ENCODE measurements at regions not wholly inside any gene's neighbourhood (a gene's known extent, or its start where the extent isn't known, plus 50 kb on each side); places are given as distances from the start of the nearest gene placed in this dataset.

GRCh38 chr2:181781078-181781786 is 100.9 kb upstream of the NEUROD1 start:
- H3K9me3 ChIP-seq (ENCODE audit: severe bottlenecking), result no peaks in the 10 kb centered on the region
- H3K27me3 ChIP-seq (ENCODE audit: insufficient read depth, low read depth, severe bottlenecking), result no peaks in the 10 kb centered on the region
- H3K4me3 ChIP-seq (ENCODE audit: low read depth, low read length), result no peak overlapping the region
- H3K27ac ChIP-seq, result no peak overlapping the region
- no peaks in the 10 kb centered on the region for H3K36me3 ChIP-seq
- no peak for DNase-seq
- TF ChIP-seq, protein P1, sequence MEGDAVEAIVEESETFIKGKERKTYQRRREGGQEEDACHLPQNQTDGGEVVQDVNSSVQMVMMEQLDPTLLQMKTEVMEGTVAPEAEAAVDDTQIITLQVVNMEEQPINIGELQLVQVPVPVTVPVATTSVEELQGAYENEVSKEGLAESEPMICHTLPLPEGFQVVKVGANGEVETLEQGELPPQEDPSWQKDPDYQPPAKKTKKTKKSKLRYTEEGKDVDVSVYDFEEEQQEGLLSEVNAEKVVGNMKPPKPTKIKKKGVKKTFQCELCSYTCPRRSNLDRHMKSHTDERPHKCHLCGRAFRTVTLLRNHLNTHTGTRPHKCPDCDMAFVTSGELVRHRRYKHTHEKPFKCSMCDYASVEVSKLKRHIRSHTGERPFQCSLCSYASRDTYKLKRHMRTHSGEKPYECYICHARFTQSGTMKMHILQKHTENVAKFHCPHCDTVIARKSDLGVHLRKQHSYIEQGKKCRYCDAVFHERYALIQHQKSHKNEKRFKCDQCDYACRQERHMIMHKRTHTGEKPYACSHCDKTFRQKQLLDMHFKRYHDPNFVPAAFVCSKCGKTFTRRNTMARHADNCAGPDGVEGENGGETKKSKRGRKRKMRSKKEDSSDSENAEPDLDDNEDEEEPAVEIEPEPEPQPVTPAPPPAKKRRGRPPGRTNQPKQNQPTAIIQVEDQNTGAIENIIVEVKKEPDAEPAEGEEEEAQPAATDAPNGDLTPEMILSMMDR (IDR thresholded peaks at IDR 0.05; ENCODE audit: low read depth, low read length), result no peak

DNA sequence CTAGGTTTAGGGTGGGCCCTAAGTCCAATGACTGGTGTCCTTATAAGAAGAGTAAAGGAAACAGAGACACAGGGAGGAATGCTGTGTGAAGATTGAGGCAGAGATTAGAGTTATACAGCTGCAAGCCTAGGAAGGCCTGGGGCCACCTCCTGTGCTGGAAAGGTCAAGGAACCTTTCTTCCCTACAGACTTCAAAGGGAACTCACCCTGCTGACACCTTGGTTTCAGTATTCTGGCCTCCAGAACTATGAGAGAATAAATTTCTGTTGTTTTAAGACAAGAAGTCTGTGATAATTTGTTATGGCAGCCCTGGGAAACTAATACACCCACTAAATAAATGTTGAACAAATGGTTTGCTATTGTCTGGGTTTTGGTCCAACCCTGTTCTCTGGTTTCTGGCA is 102.3 kb upstream of the NEUROD1 start:
- H3K27ac ChIP-seq, result no peak overlapping the region
- no peak for DNase-seq
- H3K36me3 ChIP-seq, result no peaks in the 10 kb centered on the region
- H3K4me3 ChIP-seq (ENCODE audit: low read depth, low read length), result no peak overlapping the region
- no peaks in the 10 kb centered on the region for H3K9me3 ChIP-seq (ENCODE audit: severe bottlenecking)
- TF ChIP-seq, protein P1 (IDR thresholded peaks at IDR 0.05; ENCODE audit: low read depth, low read length), result no peak
- no peaks in the 10 kb centered on the region for H3K27me3 ChIP-seq (ENCODE audit: insufficient read depth, low read depth, severe bottlenecking)

- Histone ChIP-seq H3K4me3 (ENCODE audit: low read depth, low read length) (no peak overlapping the region), H3K27ac (no peak overlapping the region), H3K36me3 (no peaks in the 10 kb centered on the region), H3K27me3 (ENCODE audit: insufficient read depth, low read depth, severe bottlenecking) (no peaks in the 10 kb centered on the region), H3K9me3 (ENCODE audit: severe bottlenecking) (no peaks in the 10 kb centered on the region)
- TF ChIP-seq, protein P1 (IDR thresholded peaks at IDR 0.05; ENCODE audit: low read depth, low read length), result no peak
- DNase-seq, result no peak
These were observed 104.2 kb upstream of the NEUROD1 start for GRCh38 chr2:181784556-181784955.

- TF ChIP-seq, protein P1 (IDR thresholded peaks at IDR 0.05; ENCODE audit: low read depth, low read length), result no peak
These were observed 105.5 kb upstream of the NEUROD1 start for GRCh38 chr2:181785691-181786344.

GRCh38 chr2:181786371-181787228 is 104.9 kb upstream of the ITPRID2 start:
- no peaks in the 10 kb centered on the region for H3K9me3 ChIP-seq (ENCODE audit: severe bottlenecking)
- TF ChIP-seq, protein P1 (IDR thresholded peaks at IDR 0.05; ENCODE audit: low read depth, low read length), result no peak
- no peak for DNase-seq

More at GRCh38 chr2:181785691-181786344, 105.5 kb upstream of the NEUROD1 start:
- no peaks in the 10 kb centered on the region for H3K9me3 ChIP-seq (ENCODE audit: severe bottlenecking)
- no peaks in the 10 kb centered on the region for H3K27me3 ChIP-seq (ENCODE audit: insufficient read depth, low read depth, severe bottlenecking)
- H3K4me3 ChIP-seq (ENCODE audit: low read depth, low read length), result no peak overlapping the region
- no peak for DNase-seq
- H3K27ac ChIP-seq, result no peak overlapping the region
- no peaks in the 10 kb centered on the region for H3K36me3 ChIP-seq

More at GRCh38 chr2:181786371-181787228, 104.9 kb upstream of the ITPRID2 start:
- no peak overlapping the region for H3K27ac ChIP-seq
- H3K36me3 ChIP-seq, result no peaks in the 10 kb centered on the region
- no peaks in the 10 kb centered on the region for H3K27me3 ChIP-seq (ENCODE audit: insufficient read depth, low read depth, severe bottlenecking)
- no peak overlapping the region for H3K4me3 ChIP-seq (ENCODE audit: low read depth, low read length)
